Activated CD8-positive, alpha-beta memory T cell treated with anti-CD3 and anti-CD28 coated beads for 36 hours (primary cell): ENCODE measurements at regions not wholly inside any gene's neighbourhood (a gene's known extent, or its start where the extent isn't known, plus 50 kb on each side); places are given as distances from the start of the nearest gene placed in this dataset.

Experiments used
- CTCF ChIA-PET: fragments of 350-600 bp; sonication (Branson Sonifier 250); formaldehyde crosslinking; loops from one replicate; lab custom pipeline; 2021; ENCODE audit warnings: antibody characterized with exemption; lab: Charles Lee
- POLR2A ChIA-PET: fragments of 350-600 bp; sonication (Branson Sonifier 250); formaldehyde crosslinking; loops from one replicate; lab custom pipeline; 2021; ENCODE audit warnings: antibody characterized with exemption; lab: Charles Lee

DNA sequence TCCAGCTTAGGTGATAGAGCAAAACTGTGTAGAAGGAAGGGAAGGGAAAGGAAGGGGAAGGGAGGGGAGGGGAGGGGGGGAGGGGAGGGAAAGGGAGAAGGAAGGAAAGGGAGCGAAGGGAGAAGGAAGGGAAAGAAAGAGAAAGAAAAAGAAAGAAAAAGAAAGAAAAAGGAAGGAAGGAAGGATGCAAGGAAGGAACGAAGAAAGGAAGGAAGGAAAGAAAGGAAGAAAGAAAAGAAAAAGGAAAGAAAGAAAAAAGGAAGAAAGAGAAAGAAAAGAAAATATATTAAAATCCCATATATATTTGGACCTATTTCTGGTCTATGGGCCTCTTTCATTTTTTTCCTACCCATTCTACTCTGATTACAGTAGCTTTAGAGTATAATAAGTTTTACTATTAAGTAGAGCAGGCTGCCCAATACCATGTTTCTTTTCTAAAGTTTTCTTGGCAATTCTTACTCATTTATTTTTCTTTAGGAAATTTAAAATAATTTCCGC lies 229.1 kb downstream of the AUH start:
- POLR2A ChIA-PET: interaction anchor here (1.5 kb wide), 1 partner anchor 14 kb away, joined by 9 read pairs; no protein-coding TSS in a partner anchor
- CTCF ChIA-PET: interaction anchor here (1.0 kb wide), 1 partner anchor 15 kb away, joined by 4 read pairs; no protein-coding TSS in a partner anchor

DNA sequence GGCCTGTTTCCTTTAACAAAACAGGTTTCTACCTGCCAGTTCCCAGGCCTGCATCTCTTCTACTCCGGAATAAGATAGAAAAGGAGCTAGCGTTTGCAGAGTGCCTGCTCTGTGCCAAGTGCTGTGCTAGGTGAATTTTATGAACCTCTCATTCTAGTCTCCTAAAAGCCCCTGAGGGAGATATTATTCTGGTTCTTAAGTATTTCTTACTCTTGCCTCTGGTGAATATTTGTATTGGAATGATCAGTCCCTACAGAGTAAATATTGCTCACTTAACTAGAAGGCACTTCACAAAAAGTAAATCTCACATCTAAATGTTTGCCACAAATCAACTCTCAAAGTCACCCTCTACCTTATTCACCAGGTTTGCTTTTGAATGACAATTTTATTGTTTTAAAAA lies 227.1 kb downstream of the AUH start:
- ChIA-PET POLR2A (no interaction called here), CTCF (interaction anchor here (0.7 kb wide), 1 partner anchor 368 kb away, joined by 3 read pairs; no protein-coding TSS in a partner anchor)

GRCh38 chr9:91137391-91137790 lies 224.3 kb downstream of the AUH start:
- POLR2A ChIA-PET: no interaction called here
- CTCF ChIA-PET: no interaction called here

- CTCF ChIA-PET: no interaction called here
- POLR2A ChIA-PET: no interaction called here
Observed at GRCh38 chr9:91138760-91139159, 223.0 kb downstream of the AUH start.

GRCh38 chr9:91141407-91141965 lies 220.2 kb downstream of the AUH start:
- POLR2A ChIA-PET: no interaction called here
- CTCF ChIA-PET: interaction anchor here (0.9 to 1.3 kb wide), 2 partner anchors 8 to 10 kb away, joined by 3 to 5 read pairs; no protein-coding TSS in a partner anchor

DNA sequence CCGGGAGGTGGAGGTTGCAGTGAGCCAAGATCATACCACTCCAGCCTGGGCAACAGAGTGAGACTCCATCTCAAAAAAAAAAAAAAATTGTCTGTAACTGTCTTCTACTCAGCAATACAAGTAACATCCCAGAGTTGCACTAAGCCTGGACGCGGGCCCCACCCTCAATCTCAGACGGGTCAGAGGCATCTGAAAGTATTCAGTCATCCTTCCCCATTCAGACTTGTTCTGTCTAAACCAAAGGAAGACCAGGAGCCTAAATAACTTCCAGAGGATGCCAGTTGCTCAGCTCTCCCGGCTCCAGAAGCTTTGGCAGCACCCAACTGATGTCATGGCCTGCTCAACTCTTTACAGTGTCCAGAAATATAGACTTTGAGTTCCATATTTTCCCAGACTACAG lies 218.6 kb downstream of the AUH start:
- POLR2A ChIA-PET: interaction anchor here (0.5 kb wide), 1 partner anchor 16 kb away, joined by 3 read pairs; no protein-coding TSS in a partner anchor
- CTCF ChIA-PET: no interaction called here

GRCh38 chr9:91143642-91144041 lies 218.1 kb downstream of the AUH start:
- POLR2A ChIA-PET: no interaction called here
- CTCF ChIA-PET: no interaction called here

GRCh38 chr9:91144769-91145168 lies 216.9 kb downstream of the AUH start:
- ChIA-PET POLR2A (no interaction called here), CTCF (no interaction called here)

DNA sequence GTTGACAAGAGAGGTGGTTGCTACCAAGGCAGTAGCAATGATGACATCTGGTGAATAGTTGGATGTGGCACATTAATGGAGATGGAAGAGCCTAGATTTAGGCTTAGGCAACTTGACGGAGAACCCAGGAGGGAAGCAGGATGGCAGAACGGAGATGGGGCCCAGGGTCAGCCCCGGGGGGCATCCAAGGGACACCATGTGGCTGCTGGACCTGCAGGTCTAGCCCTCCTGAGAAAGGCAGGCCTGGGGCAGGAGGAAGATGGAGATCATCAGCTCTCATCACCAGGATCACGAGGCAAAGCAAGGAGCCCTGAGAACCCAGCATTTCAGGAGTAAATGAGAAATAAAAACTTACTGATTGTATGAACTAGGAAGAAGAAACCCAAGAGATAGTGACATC lies 216.2 kb downstream of the AUH start:
- ChIA-PET CTCF (no interaction called here), POLR2A (no interaction called here)

DNA sequence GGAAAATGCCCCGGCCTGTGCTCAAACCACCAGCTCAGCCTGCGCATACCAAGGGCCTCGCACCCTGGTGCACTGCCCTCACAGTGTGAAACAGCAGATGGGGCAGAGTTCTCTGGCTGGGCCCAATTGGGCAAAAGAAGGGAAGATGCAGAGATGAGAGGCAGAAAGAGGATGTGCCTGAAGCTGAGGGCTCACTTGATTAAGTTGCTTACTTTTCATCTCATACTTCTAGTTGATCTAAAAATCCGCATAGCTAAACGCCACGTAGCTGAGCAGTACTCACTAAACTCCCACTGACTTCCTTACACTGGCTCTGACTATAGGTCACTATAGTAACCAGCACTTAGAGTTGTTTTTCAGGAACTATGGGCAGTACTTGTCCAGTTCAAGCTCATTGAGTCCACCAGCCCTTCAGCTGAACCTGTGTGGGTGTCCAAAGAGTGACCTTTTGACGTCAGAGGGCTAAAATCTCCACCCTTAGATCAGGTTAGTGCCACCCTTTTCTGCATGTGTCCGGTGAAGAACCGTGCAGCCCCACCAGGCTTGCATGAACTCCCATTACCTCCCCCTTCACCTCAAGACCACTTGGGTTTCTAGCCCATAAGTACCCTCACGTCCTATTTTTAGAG lies 215.2 kb downstream of the AUH start:
- ChIA-PET POLR2A (interaction anchor here (0.9 to 1.9 kb wide), 8 partner anchors 15 to 277 kb away, joined by 3 to 20 read pairs (median 4); partner anchors contain the start of gene NFIL3), CTCF (interaction anchor here (1.0 to 1.6 kb wide), 2 partner anchors 15 to 112 kb away, joined by 4 to 6 read pairs; no protein-coding TSS in a partner anchor)

- POLR2A ChIA-PET: interaction anchor here (0.6 to 1.9 kb wide), 10 partner anchors 16 to 1682 kb away, joined by 3 to 20 read pairs (median 4); no protein-coding TSS in a partner anchor
- CTCF ChIA-PET: interaction anchor here (0.7 to 1.6 kb wide), 5 partner anchors 14 to 162 kb away, joined by 3 to 6 read pairs (median 4); no protein-coding TSS in a partner anchor
Observed at GRCh38 chr9:91147079-91147708, 214.5 kb downstream of the AUH start.

DNA sequence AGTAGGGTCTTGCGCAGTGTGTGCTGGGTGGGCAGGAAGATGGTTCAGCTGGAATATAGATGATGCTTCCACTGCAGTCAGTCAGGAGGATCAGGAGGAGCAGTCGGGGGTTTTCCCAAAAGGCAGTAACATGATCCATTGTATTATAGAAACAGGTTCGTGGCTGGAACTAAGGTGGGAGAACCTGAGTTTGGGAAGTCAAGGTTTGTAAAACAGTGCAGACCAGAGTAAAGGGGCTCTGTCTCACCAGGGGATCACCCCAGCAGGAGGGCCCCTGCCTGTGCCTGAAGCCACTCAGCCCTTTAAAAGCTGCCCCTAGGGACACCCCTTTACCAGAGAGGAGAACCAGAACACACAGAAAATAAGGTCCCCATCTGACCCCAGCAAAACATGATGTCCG lies 213.4 kb downstream of the AUH start:
- CTCF ChIA-PET: interaction anchor here (1.3 kb wide), 1 partner anchor 48 kb away, joined by 3 read pairs; no protein-coding TSS in a partner anchor
- POLR2A ChIA-PET: interaction anchor here (0.7 to 5.2 kb wide), 3 partner anchors 15 to 283 kb away, joined by 3 to 31 read pairs (median 3); no protein-coding TSS in a partner anchor

GRCh38 chr9:91150273-91150997 lies 211.3 kb downstream of the AUH start:
- ChIA-PET CTCF (interaction anchor here (1.0 to 3.8 kb wide), 8 partner anchors 9 to 283 kb away, joined by 4 to 23 read pairs (median 6); no protein-coding TSS in a partner anchor), POLR2A (interaction anchor here (0.5 to 5.2 kb wide), 11 partner anchors 14 to 274 kb away, joined by 3 to 31 read pairs (median 5); partner anchors contain the start of gene NFIL3)

- CTCF ChIA-PET: interaction anchor here (0.9 to 3.8 kb wide), 10 partner anchors 9 to 282 kb away, joined by 3 to 23 read pairs (median 5); no protein-coding TSS in a partner anchor
Observed at GRCh38 chr9:91150998-91151717, 210.6 kb downstream of the AUH start.

DNA sequence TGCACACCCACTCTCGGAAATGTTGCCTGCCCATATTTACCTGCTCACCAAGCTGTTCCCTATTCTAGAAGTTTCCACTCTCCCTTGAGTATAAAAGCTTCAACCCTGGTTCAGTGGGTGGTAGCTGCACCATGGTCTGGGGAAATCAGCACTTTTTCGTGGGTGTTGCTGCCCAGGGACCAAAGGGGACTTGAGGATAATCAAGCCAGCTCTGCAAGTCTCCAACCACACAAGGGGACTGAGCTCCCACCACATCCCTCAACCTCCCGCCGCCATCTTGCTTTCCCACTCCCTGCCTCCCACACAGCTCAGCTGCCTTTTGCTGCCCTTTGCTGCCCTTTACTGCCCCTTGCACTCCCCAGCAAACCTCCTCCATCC lies 210.0 kb downstream of the AUH start:
- ChIA-PET POLR2A (interaction anchor here (0.6 to 5.2 kb wide), 6 partner anchors 12 to 56 kb away, joined by 3 to 31 read pairs (median 12); no protein-coding TSS in a partner anchor), CTCF (interaction anchor here (0.9 to 3.8 kb wide), 7 partner anchors 12 to 282 kb away, joined by 3 to 23 read pairs (median 5); no protein-coding TSS in a partner anchor)

More at GRCh38 chr9:91150998-91151717, 210.6 kb downstream of the AUH start:
- POLR2A ChIA-PET: interaction anchor here (0.8 to 5.2 kb wide), 9 partner anchors 13 to 273 kb away, joined by 3 to 31 read pairs (median 6); partner anchors contain the start of gene NFIL3

DNA sequence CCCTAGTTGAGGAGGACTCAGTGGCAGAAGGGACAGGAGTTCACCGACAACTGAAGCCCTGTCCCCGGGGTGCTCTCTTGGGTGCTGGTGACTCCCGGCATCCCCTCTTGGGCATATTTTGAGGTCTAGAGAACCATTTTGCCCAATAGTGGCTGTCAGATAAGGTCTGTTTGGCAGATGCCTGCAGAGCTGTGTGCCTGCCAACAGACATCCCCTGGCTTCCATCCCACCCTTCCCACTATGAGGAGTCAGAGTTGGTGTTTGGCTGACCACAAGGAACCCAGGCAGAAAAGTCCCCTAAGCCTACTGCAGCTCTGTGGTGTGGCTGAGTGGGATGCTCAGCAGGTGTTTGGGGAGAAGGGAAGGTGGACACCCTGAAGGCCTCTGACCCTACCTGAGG lies 207.0 kb downstream of the AUH start:
- POLR2A ChIA-PET: interaction anchor here (1.3 kb wide), 1 partner anchor 11 kb away, joined by 3 read pairs; no protein-coding TSS in a partner anchor
- CTCF ChIA-PET: interaction anchor here (1.1 to 1.4 kb wide), 2 partner anchors 83 to 105 kb away, joined by 3 read pairs; no protein-coding TSS in a partner anchor

- CTCF ChIA-PET: interaction anchor here (1.1 kb wide), 1 partner anchor 106 kb away, joined by 3 read pairs; no protein-coding TSS in a partner anchor
- POLR2A ChIA-PET: interaction anchor here (1.3 kb wide), 1 partner anchor 10 kb away, joined by 3 read pairs; no protein-coding TSS in a partner anchor
Observed at GRCh38 chr9:91155181-91155580, 206.5 kb downstream of the AUH start.
